ENCODE measurements at regions not wholly inside any gene's neighbourhood (a gene's known extent, or its start where the extent isn't known, plus 50 kb on each side); places are given as distances from the start of the nearest gene placed in this dataset.

- no peaks in the 10 kb centered on the region for H3K36me3 Mint-ChIP-seq
- H3K4me3 Mint-ChIP-seq = no peak overlapping the region
- H3K27ac Mint-ChIP-seq = no peak overlapping the region
- H3K4me1 Mint-ChIP-seq = no peaks in the 10 kb centered on the region
- H3K9me3 Mint-ChIP-seq = peaks cover 6 to 25% (median 15%) of the 10 kb centered on the region in 6 donors
- DNase-seq = no peak
- H3K27me3 Mint-ChIP-seq (ENCODE audit: low read depth in 3 of 3) = peaks cover 0 to 2% (median 0%) of the 10 kb centered on the region in 3 donors
Observed at GRCh38 chr6:66396549-66396948, 689.5 kb upstream of the EYS start.

- H3K4me1 Mint-ChIP-seq = no peaks in the 10 kb centered on the region
Observed at GRCh38 chr6:66396145-66396544, 689.1 kb upstream of the EYS start.

GRCh38 chr6:66390393-66390792, 683.4 kb upstream of the EYS start:
- peaks cover 2 to 30% (median 19%) of the 10 kb centered on the region in 6 donors for H3K9me3 Mint-ChIP-seq
- no peaks in the 10 kb centered on the region for H3K36me3 Mint-ChIP-seq
- H3K4me1 Mint-ChIP-seq = no peaks in the 10 kb centered on the region
- peaks cover 0 to 2% (median 0%) of the 10 kb centered on the region in 3 donors for H3K27me3 Mint-ChIP-seq (ENCODE audit: low read depth in 3 of 3)
- H3K4me3 Mint-ChIP-seq = no peak overlapping the region
- no peak for DNase-seq
- no peak overlapping the region for H3K27ac Mint-ChIP-seq

More at GRCh38 chr6:66396145-66396544, 689.1 kb upstream of the EYS start:
- H3K27ac Mint-ChIP-seq = no peak overlapping the region
- H3K4me3 Mint-ChIP-seq = no peak overlapping the region
- no peak for DNase-seq
- H3K9me3 Mint-ChIP-seq = peaks cover 6 to 25% (median 15%) of the 10 kb centered on the region in 6 donors
- H3K36me3 Mint-ChIP-seq = no peaks in the 10 kb centered on the region
- H3K27me3 Mint-ChIP-seq (ENCODE audit: low read depth in 3 of 3) = peaks cover 0 to 2% (median 0%) of the 10 kb centered on the region in 3 donors

- Mint-ChIP-seq H3K27me3 (ENCODE audit: low read depth in 3 of 3) (no peaks in the 10 kb centered on the region), H3K4me3 (no peak overlapping the region), H3K27ac (no peak overlapping the region), H3K9me3 (peaks cover 14 to 81% (median 44%) of the 10 kb centered on the region in 6 donors), H3K36me3 (peaks cover 0 to 5% (median 0%) of the 10 kb centered on the region in 3 donors), H3K4me1 (no peaks in the 10 kb centered on the region)
- no peak for DNase-seq
Observed at GRCh38 chr6:66376001-66376400, 669.0 kb upstream of the EYS start.

- Mint-ChIP-seq H3K27me3 (ENCODE audit: low read depth in 3 of 3) (no peaks in the 10 kb centered on the region), H3K9me3 (peaks cover 12 to 67% (median 39%) of the 10 kb centered on the region in 6 donors), H3K4me1 (no peaks in the 10 kb centered on the region), H3K27ac (no peak overlapping the region), H3K36me3 (no peaks in the 10 kb centered on the region), H3K4me3 (no peak overlapping the region)
- no peak for DNase-seq
Observed at GRCh38 chr6:66369407-66369806, 662.4 kb upstream of the EYS start.

GRCh38 chr6:66362888-66363287, 655.9 kb upstream of the EYS start:
- Mint-ChIP-seq H3K4me3 (no peak overlapping the region), H3K36me3 (peaks cover 0 to 5% (median 0%) of the 10 kb centered on the region in 3 donors), H3K9me3 (peaks cover 3 to 34% (median 16%) of the 10 kb centered on the region in 6 donors), H3K27me3 (ENCODE audit: low read depth in 3 of 3) (no peaks in the 10 kb centered on the region), H3K27ac (no peak overlapping the region), H3K4me1 (no peaks in the 10 kb centered on the region)
- no peak for DNase-seq

- DNase-seq = no peak
- H3K36me3 Mint-ChIP-seq = peaks cover 0 to 5% (median 0%) of the 10 kb centered on the region in 3 donors
- no peaks in the 10 kb centered on the region for H3K27me3 Mint-ChIP-seq (ENCODE audit: low read depth in 3 of 3)
- H3K4me1 Mint-ChIP-seq = no peaks in the 10 kb centered on the region
- H3K4me3 Mint-ChIP-seq = no peak overlapping the region
- H3K9me3 Mint-ChIP-seq = peaks cover 3 to 40% (median 16%) of the 10 kb centered on the region in 6 donors
- H3K27ac Mint-ChIP-seq = no peak overlapping the region
Observed at GRCh38 chr6:66361886-66362285, 654.9 kb upstream of the EYS start.

GRCh38 chr6:66357781-66358180, 650.8 kb upstream of the EYS start:
- no peak for DNase-seq
- H3K4me3 Mint-ChIP-seq = no peak overlapping the region
- H3K4me1 Mint-ChIP-seq = no peaks in the 10 kb centered on the region
- H3K27me3 Mint-ChIP-seq (ENCODE audit: low read depth in 3 of 3) = no peaks in the 10 kb centered on the region
- no peak overlapping the region for H3K27ac Mint-ChIP-seq
- H3K9me3 Mint-ChIP-seq = peaks cover 3 to 45% (median 8%) of the 10 kb centered on the region in 6 donors
- peaks cover 0 to 5% (median 0%) of the 10 kb centered on the region in 3 donors for H3K36me3 Mint-ChIP-seq

GRCh38 chr6:66355471-66355870, 648.4 kb upstream of the EYS start:
- Mint-ChIP-seq H3K27me3 (ENCODE audit: low read depth in 3 of 3) (peaks cover 0 to 2% (median 0%) of the 10 kb centered on the region in 3 donors), H3K9me3 (peaks cover 4 to 41% (median 10%) of the 10 kb centered on the region in 6 donors), H3K36me3 (peaks cover 0 to 5% (median 0%) of the 10 kb centered on the region in 3 donors), H3K4me1 (no peaks in the 10 kb centered on the region), H3K27ac (no peak overlapping the region), H3K4me3 (no peak overlapping the region)
- DNase-seq = no peak

- peaks cover 0 to 2% (median 0%) of the 10 kb centered on the region in 3 donors for H3K27me3 Mint-ChIP-seq (ENCODE audit: low read depth in 3 of 3)
- no peaks in the 10 kb centered on the region for H3K4me1 Mint-ChIP-seq
- H3K4me3 Mint-ChIP-seq = no peak overlapping the region
- no peak overlapping the region for H3K27ac Mint-ChIP-seq
- DNase-seq = no peak
- H3K9me3 Mint-ChIP-seq = peaks cover 12 to 54% (median 30%) of the 10 kb centered on the region in 6 donors
- H3K36me3 Mint-ChIP-seq = no peaks in the 10 kb centered on the region
Observed at GRCh38 chr6:66344796-66345195, 637.8 kb upstream of the EYS start.

GRCh38 chr6:66340736-66341135, 633.7 kb upstream of the EYS start:
- no peaks in the 10 kb centered on the region for H3K36me3 Mint-ChIP-seq

GRCh38 chr6:66336176-66336575, 629.1 kb upstream of the EYS start:
- no peak for DNase-seq
- no peak overlapping the region for H3K4me3 Mint-ChIP-seq
- peaks cover 7 to 43% (median 23%) of the 10 kb centered on the region in 6 donors for H3K9me3 Mint-ChIP-seq
- no peaks in the 10 kb centered on the region for H3K27me3 Mint-ChIP-seq (ENCODE audit: low read depth in 3 of 3)
- H3K27ac Mint-ChIP-seq = no peak overlapping the region
- H3K36me3 Mint-ChIP-seq = no peaks in the 10 kb centered on the region
- no peaks in the 10 kb centered on the region for H3K4me1 Mint-ChIP-seq

More at GRCh38 chr6:66340736-66341135, 633.7 kb upstream of the EYS start:
- Mint-ChIP-seq H3K27ac (no peak overlapping the region), H3K4me1 (no peaks in the 10 kb centered on the region), H3K9me3 (peaks cover 16 to 57% (median 40%) of the 10 kb centered on the region in 6 donors), H3K27me3 (ENCODE audit: low read depth in 3 of 3) (no peaks in the 10 kb centered on the region), H3K4me3 (no peak overlapping the region)
- no peak for DNase-seq

GRCh38 chr6:66328200-66328599, 621.2 kb upstream of the EYS start:
- H3K4me1 Mint-ChIP-seq = no peaks in the 10 kb centered on the region
- peaks cover 0 to 3% (median 0%) of the 10 kb centered on the region in 3 donors for H3K27me3 Mint-ChIP-seq (ENCODE audit: low read depth in 3 of 3)
- no peak overlapping the region for H3K27ac Mint-ChIP-seq
- no peaks in the 10 kb centered on the region for H3K36me3 Mint-ChIP-seq
- H3K9me3 Mint-ChIP-seq = peaks cover 6 to 51% (median 28%) of the 10 kb centered on the region in 6 donors
- H3K4me3 Mint-ChIP-seq = no peak overlapping the region
- no peak for DNase-seq

- DNase-seq = no peak
- Mint-ChIP-seq H3K4me1 (no peaks in the 10 kb centered on the region), H3K27me3 (ENCODE audit: low read depth in 3 of 3) (peaks cover 0 to 3% (median 0%) of the 10 kb centered on the region in 3 donors), H3K36me3 (no peaks in the 10 kb centered on the region), H3K4me3 (no peak overlapping the region), H3K27ac (no peak overlapping the region), H3K9me3 (peaks cover 8 to 57% (median 31%) of the 10 kb centered on the region in 6 donors)
Observed at GRCh38 chr6:66326228-66326627, 619.2 kb upstream of the EYS start.

- Mint-ChIP-seq H3K4me3 (no peak overlapping the region), H3K4me1 (no peaks in the 10 kb centered on the region), H3K27ac (no peak overlapping the region), H3K9me3 (peaks cover 4 to 63% (median 24%) of the 10 kb centered on the region in 6 donors), H3K36me3 (peaks cover 0 to 7% (median 0%) of the 10 kb centered on the region in 3 donors), H3K27me3 (ENCODE audit: low read depth in 3 of 3) (peaks cover 0 to 2% (median 0%) of the 10 kb centered on the region in 3 donors)
- no peak for DNase-seq
Observed at GRCh38 chr6:66321017-66321416, 614.0 kb upstream of the EYS start.
